Activated CD8-positive, alpha-beta memory T cell treated with anti-CD3 and anti-CD28 coated beads for 24 hours (primary cell): ENCODE measurements at regions not wholly inside any gene's neighbourhood (a gene's known extent, or its start where the extent isn't known, plus 50 kb on each side); places are given as distances from the start of the nearest gene placed in this dataset.

Experiments
- DNase-seq: peaks from one replicate; pipeline ENCODE4 v3.0.0-alpha.2; 2020

GRCh38 chr16:13756411-13757140 is 163.4 kb upstream of the ERCC4 start:
- DNase-seq: no peak

- DNase-seq: no peak
Measured at GRCh38 chr16:13766334-13766733, 153.6 kb upstream of the ERCC4 start.

GRCh38 chr16:13767215-13767614 is 152.7 kb upstream of the ERCC4 start:
- no peak for DNase-seq

GRCh38 chr16:13768471-13768870 is 151.5 kb upstream of the ERCC4 start:
- DNase-seq: no peak

- DNase-seq: no peak
Measured at GRCh38 chr16:13770436-13770835, 149.5 kb upstream of the ERCC4 start.

- no peak for DNase-seq
Measured at GRCh38 chr16:13772782-13773181, 147.2 kb upstream of the ERCC4 start.

- no peak for DNase-seq
Measured at GRCh38 chr16:13779676-13780075, 140.3 kb upstream of the ERCC4 start.

GRCh38 chr16:13780406-13781168 is 139.4 kb upstream of the ERCC4 start:
- DNase-seq: no peak

- no peak for DNase-seq
Measured at GRCh38 chr16:13781169-13781564, 138.8 kb upstream of the ERCC4 start.

GRCh38 chr16:13781575-13782338 is 138.2 kb upstream of the ERCC4 start:
- DNase-seq: no peak

- no peak for DNase-seq
Measured at GRCh38 chr16:13791095-13791494, 128.9 kb upstream of the ERCC4 start.

- DNase-seq: no peak
Measured at GRCh38 chr16:13793841-13794409, 126.0 kb upstream of the ERCC4 start.

GRCh38 chr16:13795131-13795530 is 124.8 kb upstream of the ERCC4 start:
- DNase-seq: no peak

GRCh38 chr16:13797718-13798117 is 122.2 kb upstream of the ERCC4 start:
- DNase-seq: no peak

GRCh38 chr16:13798211-13798610 is 121.7 kb upstream of the ERCC4 start:
- no peak for DNase-seq

- DNase-seq: no peak
Measured at GRCh38 chr16:13803974-13804373, 116.0 kb upstream of the ERCC4 start.

GRCh38 chr16:13805951-13806350 is 114.0 kb upstream of the ERCC4 start:
- no peak for DNase-seq

GRCh38 chr16:13806671-13807070 is 113.3 kb upstream of the ERCC4 start:
- no peak for DNase-seq

GRCh38 chr16:13808102-13808501 is 111.9 kb upstream of the ERCC4 start:
- DNase-seq: no peak

GRCh38 chr16:13809765-13810164 is 110.2 kb upstream of the ERCC4 start:
- no peak for DNase-seq

GRCh38 chr16:13811834-13812233 is 108.1 kb upstream of the ERCC4 start:
- DNase-seq: no peak

GRCh38 chr16:13816701-13817100 is 103.3 kb upstream of the ERCC4 start:
- no peak for DNase-seq

- DNase-seq: no peak
Measured at GRCh38 chr16:13823501-13823900, 96.5 kb upstream of the ERCC4 start.
